HepG2 (cell line): ENCODE measurements at regions not wholly inside any gene's neighbourhood (a gene's known extent, or its start where the extent isn't known, plus 50 kb on each side); places are given as distances from the start of the nearest gene placed in this dataset.

ENCODE experiments used
- ATAC-seq: fragments of 200-7000 bp; cut with Tn5 transposase; 3 replicates; pipeline ENCODE4 v1.9.1; 2020; ENCODE audit warnings: mild to moderate bottlenecking, moderate library complexity
- BruUV-seq: library from RNA; stranded (reverse); fragments of 400-500 nt; replicated peaks from 2 replicates; lab custom pipeline; 2021; lab: Mats Ljungman, UMichigan
- CTCF ChIA-PET: fragments of 300-600 bp; formaldehyde crosslinking; extraction: SDS; loops from one replicate; lab custom pipeline; 2021; ENCODE audit warnings: low total read pairs, inconsistent platforms, low intra/inter-chr PET ratio; lab: Yijun Ruan, JAX
- POLR2A ChIA-PET: fragments of 350-600 bp; sonication (Branson Sonifier 250); formaldehyde crosslinking; loops from one replicate; lab custom pipeline; 2020; ENCODE audit warnings: antibody characterized with exemption, inconsistent platforms; lab: Yijun Ruan, JAX
- DNase-seq: peaks from one replicate; pipeline ENCODE4 v3.0.0-alpha.2; 2015; ENCODE audit warnings: low spot score
- FAIRE-seq: peaks from 3 replicates; lab custom pipeline; 2011; peaks lifted over from hg19 to GRCh38; lab: Jason Lieb, UNC
- H2AFZ ChIP-seq: one replicate; pipeline ENCODE4 v1.6.1; 2011; ENCODE audit warnings: low read length, inconsistent platforms
- H3K27ac ChIP-seq: fragments of 300-600 bp; 3 replicates; pipeline ENCODE4 v1.8.0; 2011; ENCODE audit warnings: mixed run types, mild to moderate bottlenecking, mixed read lengths, low read length, inconsistent platforms; ENCODE audit not compliant: insufficient read depth; ENCODE audit errors: extremely low read length
- H3K27me3 ChIP-seq, 2 experiments: fragments of 200-600 bp in 1 of 2; 2 replicates in 1 of 2; 3 replicates in 1 of 2; pipeline versions ENCODE4 v1.6.0 to v1.8.0; 2011; ENCODE audit warnings: low read length in 2 of 2, mild to moderate bottlenecking in 2 of 2, moderate library complexity in 2 of 2, inconsistent platforms in 1 of 2; ENCODE audit not compliant: insufficient read depth in 2 of 2, control insufficient read depth in 1 of 2
- H3K36me3 ChIP-seq, 2 experiments: fragments of 200-600 bp in 1 of 2; replicated peaks in 1 of 2; 2 replicates in 1 of 2; 3 replicates in 1 of 2; pipeline versions ENCODE4 v1.5.1 to v1.8.0; 2011; ENCODE audit warnings: low read length in 2 of 2, inconsistent platforms in 1 of 2; ENCODE audit not compliant: insufficient read depth in 2 of 2, control insufficient read depth in 1 of 2
- H3K4me1 ChIP-seq: 2 replicates; pipeline ENCODE4 v1.5.1; 2012; ENCODE audit warnings: low read length, inconsistent platforms; ENCODE audit not compliant: insufficient read depth
- H3K4me2 ChIP-seq: 2 replicates; pipeline ENCODE4 v1.6.0; 2011; ENCODE audit warnings: low read depth, low read length, inconsistent platforms
- H3K4me3 ChIP-seq, 3 experiments: fragments of 200-600 bp in 1 of 3; sonication (generic), shearing (Covaris generic) in 1 of 3; replicated peaks in 1 of 3; 2 replicates each; pipeline ENCODE4 v1.5.1; 2011 to 2016; ENCODE audit warnings: low read length in 3 of 3, inconsistent platforms in 2 of 3, low read depth in 2 of 3, mild to moderate bottlenecking in 2 of 3, control low read depth in 1 of 3, mixed read lengths in 1 of 3; ENCODE audit not compliant: insufficient read depth in 1 of 3
- H3K79me2 ChIP-seq: one replicate; pipeline ENCODE4 v1.6.1; 2011; ENCODE audit warnings: low read length, inconsistent platforms; ENCODE audit not compliant: insufficient read depth
- H3K9ac ChIP-seq: 2 replicates; pipeline ENCODE4 v1.6.0; 2011; ENCODE audit warnings: mild to moderate bottlenecking, low read depth, low read length, inconsistent platforms; ENCODE audit not compliant: insufficient read depth
- H3K9me3 ChIP-seq: 2 replicates; pipeline ENCODE4 v1.5.1; 2012; ENCODE audit warnings: mild to moderate bottlenecking, low read length
- H4K20me1 ChIP-seq: 2 replicates; pipeline ENCODE4 v1.6.0; 2011; ENCODE audit warnings: inconsistent platforms, mild to moderate bottlenecking, low read length, moderate library complexity; ENCODE audit not compliant: insufficient read depth
- AGO2 ChIP-seq: fragments of 200-400 bp; formaldehyde crosslinking; optimal IDR thresholded peaks from 2 replicates; pipeline ENCODE3; 2017; ENCODE audit warnings: mild to moderate bottlenecking, low read depth, low read length, moderate library complexity
- BHLHE40 ChIP-seq: IDR thresholded peaks from 2 replicates; pipeline ENCODE4 v1.6.1; 2011; ENCODE audit warnings: low read length, improper control_type of control experiment
- GABPB1 ChIP-seq: IDR thresholded peaks from 2 replicates; pipeline ENCODE4 v1.6.1; 2016; ENCODE audit warnings: mild to moderate bottlenecking, missing genetic modification reagents, moderate library complexity, missing compliant biosample characterization
- MBNL3 ChIP-seq: fragments of 250-450 bp; sonication (Bioruptor Pico); conservative IDR thresholded peaks from 2 replicates; pipeline ENCODE4 v1.8.0; 2022; ENCODE audit warnings: mild to moderate bottlenecking, inconsistent platforms
- RFX1 ChIP-seq: fragments of 450-650 bp; IDR thresholded peaks from 2 replicates; pipeline ENCODE4 v1.6.1; 2017
- SETDB1 ChIP-seq: sonication (generic); formaldehyde crosslinking; IDR thresholded peaks from 2 replicates; pipeline ENCODE4 v1.5.1; 2020; ENCODE audit warnings: missing genetic modification reagents, mild to moderate bottlenecking, borderline replicate concordance
- SNAPC5 ChIP-seq: sonication (generic); formaldehyde crosslinking; IDR thresholded peaks from 2 replicates; pipeline ENCODE4 v1.8.1; 2023; ENCODE audit warnings: mild to moderate bottlenecking, missing genetic modification reagents, borderline replicate concordance
- ZBTB21 ChIP-seq: sonication (generic); formaldehyde crosslinking; IDR thresholded peaks from 2 replicates; pipeline ENCODE4 v1.4.0; 2020; ENCODE audit warnings: missing genetic modification reagents
- ZNF160 ChIP-seq: sonication (generic); formaldehyde crosslinking; IDR thresholded peaks from 2 replicates; pipeline ENCODE4 v1.8.0; 2022; ENCODE audit warnings: mild to moderate bottlenecking, inconsistent platforms, missing genetic modification reagents
- ZNF558 ChIP-seq: sonication (generic); formaldehyde crosslinking; IDR thresholded peaks from 2 replicates; pipeline ENCODE4 v1.9.0; 2022; ENCODE audit warnings: mild to moderate bottlenecking, missing genetic modification reagents, borderline replicate concordance
- ZNF619 ChIP-seq: sonication (generic); formaldehyde crosslinking; IDR thresholded peaks from 2 replicates; pipeline ENCODE4 v1.4.0; 2020; ENCODE audit warnings: mild to moderate bottlenecking, missing genetic modification reagents
- ZNF652 ChIP-seq: IDR thresholded peaks from 2 replicates; pipeline ENCODE4 v1.6.1; 2016; ENCODE audit warnings: low read depth, borderline replicate concordance
- ZNF678 ChIP-seq: sonication (generic); formaldehyde crosslinking; IDR thresholded peaks from 2 replicates; pipeline ENCODE4 v1.4.0; 2020; ENCODE audit warnings: mild to moderate bottlenecking, missing genetic modification reagents
- ZNF709 ChIP-seq: sonication (generic); formaldehyde crosslinking; IDR thresholded peaks from 2 replicates; pipeline ENCODE4 v1.5.0; 2020; ENCODE audit warnings: mild to moderate bottlenecking, missing genetic modification reagents
- ZSCAN31 ChIP-seq: sonication (generic); formaldehyde crosslinking; IDR thresholded peaks from 2 replicates; pipeline ENCODE4 v1.5.0; 2020; ENCODE audit warnings: low read depth, mild to moderate bottlenecking, missing genetic modification reagents
- WGBS: methylation state at CpG from one replicate; pipeline ENCODE4 v1.1.6; 2017; ENCODE audit warnings: low lambda C conversion rate; 5-methylcytosine and 5-hydroxymethylcytosine counted together
- in situ Hi-C: cut with HindIII; loops from 2 replicates; pipeline ENCODE4 v1.10.0; 2017; ENCODE audit warnings: low pct_unique_long_range_greater_than_20kb; ENCODE audit not compliant: extremely low pct_ligation_motif_present
- intact Hi-C: fragments of 100-400 bp; cut with micrococcal nuclease; formaldehyde crosslinking; loops from one replicate; pipeline ENCODE4 v1.10.0; 2022; ENCODE audit not compliant: unreplicated experiment
- TF ChIP-seq, protein P1 (sequence below): sonication (generic); formaldehyde crosslinking; conservative IDR thresholded peaks from 2 replicates; pipeline ENCODE4 v1.4.0; 2020; ENCODE audit warnings: missing genetic modification reagents
- TF ChIP-seq, protein P2 (sequence below): sonication (generic); formaldehyde crosslinking; IDR thresholded peaks from 2 replicates; pipeline ENCODE4 v1.4.0; 2020; ENCODE audit warnings: missing genetic modification reagents
- TF ChIP-seq, protein P3 (sequence below): sonication (generic); formaldehyde crosslinking; conservative IDR thresholded peaks from 2 replicates; pipeline ENCODE4 v1.4.0; 2020; ENCODE audit warnings: missing genetic modification reagents

DNA sequence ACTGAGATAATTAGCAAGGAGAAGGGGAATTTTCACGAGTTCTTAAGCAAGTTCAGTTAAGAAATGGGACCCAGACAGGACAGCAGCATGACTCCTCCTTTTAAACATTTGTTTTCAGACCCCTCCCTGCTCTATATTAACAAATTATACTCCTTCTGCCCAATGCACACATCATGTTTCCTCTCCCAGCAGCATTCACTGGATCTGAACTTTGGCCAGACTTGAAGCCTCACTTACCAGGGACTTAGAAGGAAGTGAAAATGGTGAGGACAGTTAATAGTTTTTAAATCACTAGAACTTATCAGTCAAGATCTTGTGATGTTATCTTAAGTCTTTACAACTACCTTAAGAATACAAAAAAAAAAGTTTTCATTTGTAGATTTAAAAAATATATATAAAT lies 1174.7 kb upstream of the MAP3K7 start:
- DNase-seq: no peak
- no peak for ATAC-seq
- BruUV-seq: no TSS peak
- Histone ChIP-seq H2AFZ (no peak overlapping the region), H3K36me3 (no peaks in the 10 kb centered on the region), H3K9ac (no peak overlapping the region)
- CTCF ChIA-PET: no interaction called here
- WGBS: 0% methylated on average over 1 of the region's 1 CpG
- TF ChIP-seq ZNF160: no peak
- TF ChIP-seq MBNL3: no peak
- no peak for TF ChIP-seq ZNF558 (CRISPR knock-in tag)
- TF ChIP-seq, protein P1, sequence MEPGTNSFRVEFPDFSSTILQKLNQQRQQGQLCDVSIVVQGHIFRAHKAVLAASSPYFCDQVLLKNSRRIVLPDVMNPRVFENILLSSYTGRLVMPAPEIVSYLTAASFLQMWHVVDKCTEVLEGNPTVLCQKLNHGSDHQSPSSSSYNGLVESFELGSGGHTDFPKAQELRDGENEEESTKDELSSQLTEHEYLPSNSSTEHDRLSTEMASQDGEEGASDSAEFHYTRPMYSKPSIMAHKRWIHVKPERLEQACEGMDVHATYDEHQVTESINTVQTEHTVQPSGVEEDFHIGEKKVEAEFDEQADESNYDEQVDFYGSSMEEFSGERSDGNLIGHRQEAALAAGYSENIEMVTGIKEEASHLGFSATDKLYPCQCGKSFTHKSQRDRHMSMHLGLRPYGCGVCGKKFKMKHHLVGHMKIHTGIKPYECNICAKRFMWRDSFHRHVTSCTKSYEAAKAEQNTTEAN (CRISPR knock-in tag): no peak
- no peak for TF ChIP-seq SNAPC5 (CRISPR knock-in tag)
- TF ChIP-seq AGO2: no peak
- TF ChIP-seq, protein P2, sequence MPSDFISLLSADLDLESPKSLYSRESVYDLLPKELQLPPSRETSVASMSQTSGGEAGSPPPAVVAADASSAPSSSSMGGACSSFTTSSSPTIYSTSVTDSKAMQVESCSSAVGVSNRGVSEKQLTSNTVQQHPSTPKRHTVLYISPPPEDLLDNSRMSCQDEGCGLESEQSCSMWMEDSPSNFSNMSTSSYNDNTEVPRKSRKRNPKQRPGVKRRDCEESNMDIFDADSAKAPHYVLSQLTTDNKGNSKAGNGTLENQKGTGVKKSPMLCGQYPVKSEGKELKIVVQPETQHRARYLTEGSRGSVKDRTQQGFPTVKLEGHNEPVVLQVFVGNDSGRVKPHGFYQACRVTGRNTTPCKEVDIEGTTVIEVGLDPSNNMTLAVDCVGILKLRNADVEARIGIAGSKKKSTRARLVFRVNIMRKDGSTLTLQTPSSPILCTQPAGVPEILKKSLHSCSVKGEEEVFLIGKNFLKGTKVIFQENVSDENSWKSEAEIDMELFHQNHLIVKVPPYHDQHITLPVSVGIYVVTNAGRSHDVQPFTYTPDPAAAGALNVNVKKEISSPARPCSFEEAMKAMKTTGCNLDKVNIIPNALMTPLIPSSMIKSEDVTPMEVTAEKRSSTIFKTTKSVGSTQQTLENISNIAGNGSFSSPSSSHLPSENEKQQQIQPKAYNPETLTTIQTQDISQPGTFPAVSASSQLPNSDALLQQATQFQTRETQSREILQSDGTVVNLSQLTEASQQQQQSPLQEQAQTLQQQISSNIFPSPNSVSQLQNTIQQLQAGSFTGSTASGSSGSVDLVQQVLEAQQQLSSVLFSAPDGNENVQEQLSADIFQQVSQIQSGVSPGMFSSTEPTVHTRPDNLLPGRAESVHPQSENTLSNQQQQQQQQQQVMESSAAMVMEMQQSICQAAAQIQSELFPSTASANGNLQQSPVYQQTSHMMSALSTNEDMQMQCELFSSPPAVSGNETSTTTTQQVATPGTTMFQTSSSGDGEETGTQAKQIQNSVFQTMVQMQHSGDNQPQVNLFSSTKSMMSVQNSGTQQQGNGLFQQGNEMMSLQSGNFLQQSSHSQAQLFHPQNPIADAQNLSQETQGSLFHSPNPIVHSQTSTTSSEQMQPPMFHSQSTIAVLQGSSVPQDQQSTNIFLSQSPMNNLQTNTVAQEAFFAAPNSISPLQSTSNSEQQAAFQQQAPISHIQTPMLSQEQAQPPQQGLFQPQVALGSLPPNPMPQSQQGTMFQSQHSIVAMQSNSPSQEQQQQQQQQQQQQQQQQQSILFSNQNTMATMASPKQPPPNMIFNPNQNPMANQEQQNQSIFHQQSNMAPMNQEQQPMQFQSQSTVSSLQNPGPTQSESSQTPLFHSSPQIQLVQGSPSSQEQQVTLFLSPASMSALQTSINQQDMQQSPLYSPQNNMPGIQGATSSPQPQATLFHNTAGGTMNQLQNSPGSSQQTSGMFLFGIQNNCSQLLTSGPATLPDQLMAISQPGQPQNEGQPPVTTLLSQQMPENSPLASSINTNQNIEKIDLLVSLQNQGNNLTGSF (CRISPR knock-in tag): no peak
- TF ChIP-seq, protein P3, sequence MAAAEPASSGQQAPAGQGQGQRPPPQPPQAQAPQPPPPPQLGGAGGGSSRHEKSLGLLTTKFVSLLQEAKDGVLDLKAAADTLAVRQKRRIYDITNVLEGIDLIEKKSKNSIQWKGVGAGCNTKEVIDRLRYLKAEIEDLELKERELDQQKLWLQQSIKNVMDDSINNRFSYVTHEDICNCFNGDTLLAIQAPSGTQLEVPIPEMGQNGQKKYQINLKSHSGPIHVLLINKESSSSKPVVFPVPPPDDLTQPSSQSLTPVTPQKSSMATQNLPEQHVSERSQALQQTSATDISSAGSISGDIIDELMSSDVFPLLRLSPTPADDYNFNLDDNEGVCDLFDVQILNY (CRISPR knock-in tag): no peak
- TF ChIP-seq BHLHE40: no peak
- no peak for TF ChIP-seq ZSCAN31
- no peak for TF ChIP-seq ZNF709 (CRISPR knock-in tag)
- TF ChIP-seq GABPB1 (CRISPR knock-in tag): no peak
- TF ChIP-seq SETDB1: no peak
- TF ChIP-seq ZNF678 (CRISPR knock-in tag): no peak
- no peak for TF ChIP-seq RFX1
- TF ChIP-seq ZNF619 (CRISPR knock-in tag): no peak
- no peak for TF ChIP-seq ZNF652 (CRISPR knock-in tag)
- no peak for TF ChIP-seq ZBTB21
- TF ChIP-seq, all 625 proteins: peak for 0
- H3K4me3 ChIP-seq: no peak overlapping the region
- no peaks in the 10 kb centered on the region for H3K9me3 ChIP-seq
- no peaks in the 10 kb centered on the region for H4K20me1 ChIP-seq
- H3K4me1 ChIP-seq: no peaks in the 10 kb centered on the region
- in situ Hi-C loops (no loop called here), intact Hi-C loops (no loop called here)
- H3K4me2 ChIP-seq: no peak overlapping the region
- H3K79me2 ChIP-seq: no peaks in the 10 kb centered on the region
- no peak overlapping the region for H3K27ac ChIP-seq
- FAIRE-seq: no peak
- H3K27me3 ChIP-seq: no peaks in the 10 kb centered on the region
- POLR2A ChIA-PET: no interaction called here
